ENCODE measurements at regions not wholly inside any gene's neighbourhood (a gene's known extent, or its start where the extent isn't known, plus 50 kb on each side); places are given as distances from the start of the nearest gene placed in this dataset.

DNA sequence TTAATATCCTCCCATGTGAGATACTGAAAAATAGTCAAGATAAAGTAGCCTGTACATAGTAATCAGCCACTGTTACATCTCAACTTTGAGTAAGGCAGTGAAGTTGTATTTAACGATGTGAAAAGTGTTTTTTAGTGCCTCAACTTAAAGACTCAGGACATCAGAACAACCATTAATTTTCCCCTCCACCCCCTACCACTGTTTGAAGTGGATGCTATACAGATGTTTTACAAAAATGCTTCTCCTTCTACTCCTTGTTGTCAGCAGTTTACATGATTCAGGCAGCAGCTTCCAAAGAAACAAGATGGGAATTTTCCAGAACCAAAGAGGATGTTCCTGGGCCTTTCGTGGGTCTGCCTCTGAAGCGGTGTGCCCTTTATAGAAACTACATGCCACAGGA lies 143.6 kb downstream of the RPAP3 start:
- H3K27ac Mint-ChIP-seq: no peak overlapping the region

DNA sequence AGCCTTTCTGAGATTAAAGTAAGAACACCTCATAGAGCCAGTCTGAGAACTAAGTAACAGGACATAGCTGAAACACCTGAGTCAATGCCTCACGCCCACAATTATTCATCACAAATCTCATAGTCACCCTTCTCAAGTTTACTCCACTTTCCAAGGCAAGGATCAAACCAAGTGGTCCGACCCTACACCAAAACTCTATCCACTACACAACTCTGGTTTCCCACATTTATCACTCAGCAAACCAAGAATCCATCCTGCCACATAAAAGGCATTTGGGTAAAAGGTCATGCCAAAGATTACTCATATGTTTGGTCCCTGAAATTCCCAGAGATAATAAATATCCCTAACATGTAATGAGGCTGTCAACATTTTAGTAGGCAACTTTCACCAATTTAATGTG lies 144.1 kb downstream of the RPAP3 start:
- TF ChIP-seq, protein P1, sequence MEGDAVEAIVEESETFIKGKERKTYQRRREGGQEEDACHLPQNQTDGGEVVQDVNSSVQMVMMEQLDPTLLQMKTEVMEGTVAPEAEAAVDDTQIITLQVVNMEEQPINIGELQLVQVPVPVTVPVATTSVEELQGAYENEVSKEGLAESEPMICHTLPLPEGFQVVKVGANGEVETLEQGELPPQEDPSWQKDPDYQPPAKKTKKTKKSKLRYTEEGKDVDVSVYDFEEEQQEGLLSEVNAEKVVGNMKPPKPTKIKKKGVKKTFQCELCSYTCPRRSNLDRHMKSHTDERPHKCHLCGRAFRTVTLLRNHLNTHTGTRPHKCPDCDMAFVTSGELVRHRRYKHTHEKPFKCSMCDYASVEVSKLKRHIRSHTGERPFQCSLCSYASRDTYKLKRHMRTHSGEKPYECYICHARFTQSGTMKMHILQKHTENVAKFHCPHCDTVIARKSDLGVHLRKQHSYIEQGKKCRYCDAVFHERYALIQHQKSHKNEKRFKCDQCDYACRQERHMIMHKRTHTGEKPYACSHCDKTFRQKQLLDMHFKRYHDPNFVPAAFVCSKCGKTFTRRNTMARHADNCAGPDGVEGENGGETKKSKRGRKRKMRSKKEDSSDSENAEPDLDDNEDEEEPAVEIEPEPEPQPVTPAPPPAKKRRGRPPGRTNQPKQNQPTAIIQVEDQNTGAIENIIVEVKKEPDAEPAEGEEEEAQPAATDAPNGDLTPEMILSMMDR (conservative IDR thresholded peaks at IDR 0.05): no peak
- Mint-ChIP-seq H3K4me3 (no peak overlapping the region), H3K9me3 (no peaks in the 10 kb centered on the region), H3K27ac (no peak overlapping the region), H3K27me3 (ENCODE audit: insufficient read depth) (no peaks in the 10 kb centered on the region), H3K36me3 (ENCODE audit: low read depth) (no peaks in the 10 kb centered on the region), H3K4me1 (no peaks in the 10 kb centered on the region)
- H3K9ac ChIP-seq (ENCODE audit: extremely low read depth, low read length, poor library complexity, severe bottlenecking): no peak overlapping the region
- no peak overlapping the region for H3K27ac ChIP-seq (ENCODE audit: low read depth, low read length)
- no peaks in the 10 kb centered on the region for H3K9me3 ChIP-seq (ENCODE audit: control insufficient read depth, low read length)
- no peak for DNase-seq
- WGBS, 2 experiments (ENCODE audit: insufficient coverage in 1 of 2, insufficient read length in 1 of 2): 86% methylated on average over 2 of the region's 2 CpGs; no CpG with 5 or more reads in 1 of the 2 experiments
- H3K4me3 ChIP-seq (ENCODE audit: low read length): no peak overlapping the region
- no peaks in the 10 kb centered on the region for H3K27me3 ChIP-seq (ENCODE audit: control insufficient read depth, insufficient read depth, low read length, poor library complexity, severe bottlenecking)
- H3K36me3 ChIP-seq (ENCODE audit: control insufficient read depth, insufficient read depth, low read length): no peaks in the 10 kb centered on the region
- H3K4me1 ChIP-seq (ENCODE audit: control insufficient read depth, insufficient read depth, low read length): no peaks in the 10 kb centered on the region

More for the DNA sequence above, 143.6 kb downstream of the RPAP3 start:
- H3K27me3 Mint-ChIP-seq (ENCODE audit: insufficient read depth): no peaks in the 10 kb centered on the region
- Histone ChIP-seq H3K27ac (ENCODE audit: low read depth, low read length) (no peak overlapping the region), H3K4me1 (ENCODE audit: control insufficient read depth, insufficient read depth, low read length) (no peaks in the 10 kb centered on the region), H3K9me3 (ENCODE audit: control insufficient read depth, low read length) (no peaks in the 10 kb centered on the region), H3K27me3 (ENCODE audit: control insufficient read depth, insufficient read depth, low read length, poor library complexity, severe bottlenecking) (no peaks in the 10 kb centered on the region), H3K9ac (ENCODE audit: extremely low read depth, low read length, poor library complexity, severe bottlenecking) (no peak overlapping the region), H3K36me3 (ENCODE audit: control insufficient read depth, insufficient read depth, low read length) (no peaks in the 10 kb centered on the region), H3K4me3 (ENCODE audit: low read length) (no peak overlapping the region)
- no peaks in the 10 kb centered on the region for H3K4me1 Mint-ChIP-seq
- H3K9me3 Mint-ChIP-seq: no peaks in the 10 kb centered on the region
- H3K36me3 Mint-ChIP-seq (ENCODE audit: low read depth): no peaks in the 10 kb centered on the region
- TF ChIP-seq, protein P1 (conservative IDR thresholded peaks at IDR 0.05): no peak
- DNase-seq: no peak
- H3K4me3 Mint-ChIP-seq: no peak overlapping the region
- 93% methylated on average over 3 of the region's 3 CpGs; no CpG with 5 or more reads in 1 of the 2 experiments for WGBS, 2 experiments (ENCODE audit: insufficient coverage in 1 of 2, insufficient read length in 1 of 2)

DNA sequence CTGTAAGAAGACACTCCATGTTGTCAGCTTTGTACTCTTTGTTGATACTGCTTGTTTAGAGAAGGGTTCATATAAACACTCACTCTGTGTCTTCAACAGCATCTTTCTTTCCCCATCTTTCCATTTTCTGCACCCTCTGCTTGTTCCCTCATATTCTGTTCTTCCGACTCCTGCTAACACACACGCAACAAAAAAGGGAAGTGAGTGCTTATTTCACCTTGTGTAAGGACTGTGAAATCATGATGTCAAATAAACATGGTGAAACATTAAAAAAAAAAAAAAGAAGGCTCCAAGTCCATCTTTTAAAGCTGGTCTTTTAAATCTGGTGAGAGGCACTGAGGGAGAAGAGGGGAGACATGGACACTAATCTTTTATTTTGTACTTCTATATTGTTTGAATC lies 145.4 kb downstream of the RPAP3 start:
- H3K4me3 Mint-ChIP-seq: no peak overlapping the region
- H3K36me3 Mint-ChIP-seq (ENCODE audit: low read depth): no peaks in the 10 kb centered on the region
- no peak overlapping the region for H3K27ac Mint-ChIP-seq
- peaks cover 3% of the 10 kb centered on the region for H3K9me3 Mint-ChIP-seq
- Histone ChIP-seq H3K9ac (ENCODE audit: extremely low read depth, low read length, poor library complexity, severe bottlenecking) (no peak overlapping the region), H3K9me3 (ENCODE audit: control insufficient read depth, low read length) (no peaks in the 10 kb centered on the region), H3K4me1 (ENCODE audit: control insufficient read depth, insufficient read depth, low read length) (no peaks in the 10 kb centered on the region), H3K27me3 (ENCODE audit: control insufficient read depth, insufficient read depth, low read length, poor library complexity, severe bottlenecking) (no peaks in the 10 kb centered on the region), H3K36me3 (ENCODE audit: control insufficient read depth, insufficient read depth, low read length) (no peaks in the 10 kb centered on the region), H3K27ac (ENCODE audit: low read depth, low read length) (no peak overlapping the region), H3K4me3 (ENCODE audit: low read length) (no peak overlapping the region)
- H3K4me1 Mint-ChIP-seq: no peaks in the 10 kb centered on the region
- TF ChIP-seq, protein P1 (conservative IDR thresholded peaks at IDR 0.05): no peak
- WGBS, 2 experiments (ENCODE audit: insufficient coverage in 1 of 2, insufficient read length in 1 of 2): 86% methylated on average over 2 of the region's 2 CpGs; no CpG with 5 or more reads in 1 of the 2 experiments
- no peaks in the 10 kb centered on the region for H3K27me3 Mint-ChIP-seq (ENCODE audit: insufficient read depth)
- no peak for DNase-seq

Data from endodermal cell (in vitro differentiated cells).